HCT116 (cell line): ENCODE measurements at regions not wholly inside any gene's neighbourhood (a gene's known extent, or its start where the extent isn't known, plus 50 kb on each side); places are given as distances from the start of the nearest gene placed in this dataset.

Source experiments
- ELF1 ChIP-seq: IDR thresholded peaks from 2 replicates; pipeline ENCODE4 v1.6.1; 2012; ENCODE audit warnings: low read depth, borderline replicate concordance
- EZH2 ChIP-seq: fragments of 200-600 bp; sonication (generic); IDR thresholded peaks from 2 replicates; pipeline ENCODE4 v1.6.1; 2017; ENCODE audit warnings: antibody characterized with exemption, mixed run types
- JUND ChIP-seq: IDR thresholded peaks from 2 replicates; pipeline ENCODE4 v1.6.1; 2012
- MAX ChIP-seq: IDR thresholded peaks from 2 replicates; pipeline ENCODE4 v1.6.1; 2012
- POLR2A ChIP-seq: IDR thresholded peaks from 2 replicates; pipeline ENCODE4 v1.7.0; 2011; ENCODE audit warnings: borderline replicate concordance; ENCODE audit not compliant: insufficient read depth, insufficient read length; ENCODE audit errors: extremely low read depth
- POLR2AphosphoS5 ChIP-seq: IDR thresholded peaks from 2 replicates; pipeline ENCODE4 v1.6.1; 2011; ENCODE audit warnings: mild to moderate bottlenecking, low read depth, low read length, moderate library complexity
- RAD21 ChIP-seq: IDR thresholded peaks from 2 replicates; pipeline ENCODE4 v1.6.1; 2012; ENCODE audit warnings: low read depth, mild to moderate bottlenecking
- SIN3A ChIP-seq: IDR thresholded peaks from 2 replicates; pipeline ENCODE4 v1.6.1; 2012; ENCODE audit warnings: low read depth
- SP1 ChIP-seq: IDR thresholded peaks from 2 replicates; pipeline ENCODE4 v1.6.1; 2012; ENCODE audit warnings: low read depth
- TCF7L2 ChIP-seq: IDR thresholded peaks from 2 replicates; pipeline ENCODE4 v1.7.0; 2011; ENCODE audit warnings: borderline replicate concordance, inconsistent platforms; ENCODE audit not compliant: insufficient read depth, insufficient read length; ENCODE audit errors: extremely low read depth
- TF ChIP-seq, protein P1 (sequence below), 3 experiments: fragments of 200-600 bp in 1 of 3; sonication (generic) in 1 of 3; IDR thresholded peaks in 2 of 3; conservative IDR thresholded peaks in 1 of 3; 2 replicates each; pipeline ENCODE4 v1.5.1; 2012 to 2017; ENCODE audit warnings: low read depth in 2 of 3, low read length in 2 of 3, antibody characterized with exemption in 1 of 3, borderline replicate concordance in 1 of 3, control low read depth in 1 of 3, mild to moderate bottlenecking in 1 of 3, mixed read lengths in 1 of 3, mixed run types in 1 of 3, moderate library complexity in 1 of 3; ENCODE audit not compliant: insufficient read depth in 1 of 3
- TF ChIP-seq, protein P2 (sequence below): IDR thresholded peaks from 2 replicates; pipeline ENCODE4 v1.6.1; 2011; ENCODE audit warnings: mild to moderate bottlenecking, low read length, moderate library complexity; ENCODE audit not compliant: insufficient replicate concordance; ENCODE audit errors: extremely low read depth
- TF ChIP-seq, protein P3 (sequence below): IDR thresholded peaks from 2 replicates; pipeline ENCODE4 v1.6.1; 2012; ENCODE audit warnings: low read depth
- TF ChIP-seq, protein P4 (sequence below): IDR thresholded peaks from 2 replicates; pipeline ENCODE4 v1.6.1; 2012

DNA sequence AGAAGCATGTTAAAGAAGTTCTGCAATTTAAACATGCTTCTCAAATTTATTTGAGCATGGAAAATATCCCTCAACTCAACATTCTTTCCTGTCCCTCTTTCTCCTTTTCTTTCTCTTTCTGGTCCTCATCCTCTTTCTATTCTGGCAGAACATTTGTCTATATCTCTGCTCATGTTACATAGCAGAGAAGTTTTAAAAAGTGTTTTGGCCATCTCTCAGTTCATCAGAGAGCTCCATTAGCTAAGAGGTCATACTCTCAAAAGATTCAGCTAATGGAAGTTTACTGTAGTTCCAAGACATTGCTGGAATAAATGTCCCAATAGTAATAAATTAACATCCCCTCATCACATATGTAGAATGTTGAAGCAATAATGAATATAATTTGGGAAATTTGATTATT, 53.5 kb downstream of the XCL2 start:
- TF ChIP-seq POLR2A (no peak), POLR2AphosphoS5 (no peak), EZH2 (no peak), SP1 (no peak), SIN3A (no peak), JUND (no peak), TCF7L2 (no peak), RAD21 (no peak), MAX (no peak), ELF1 (no peak)
- TF ChIP-seq, protein P1, sequence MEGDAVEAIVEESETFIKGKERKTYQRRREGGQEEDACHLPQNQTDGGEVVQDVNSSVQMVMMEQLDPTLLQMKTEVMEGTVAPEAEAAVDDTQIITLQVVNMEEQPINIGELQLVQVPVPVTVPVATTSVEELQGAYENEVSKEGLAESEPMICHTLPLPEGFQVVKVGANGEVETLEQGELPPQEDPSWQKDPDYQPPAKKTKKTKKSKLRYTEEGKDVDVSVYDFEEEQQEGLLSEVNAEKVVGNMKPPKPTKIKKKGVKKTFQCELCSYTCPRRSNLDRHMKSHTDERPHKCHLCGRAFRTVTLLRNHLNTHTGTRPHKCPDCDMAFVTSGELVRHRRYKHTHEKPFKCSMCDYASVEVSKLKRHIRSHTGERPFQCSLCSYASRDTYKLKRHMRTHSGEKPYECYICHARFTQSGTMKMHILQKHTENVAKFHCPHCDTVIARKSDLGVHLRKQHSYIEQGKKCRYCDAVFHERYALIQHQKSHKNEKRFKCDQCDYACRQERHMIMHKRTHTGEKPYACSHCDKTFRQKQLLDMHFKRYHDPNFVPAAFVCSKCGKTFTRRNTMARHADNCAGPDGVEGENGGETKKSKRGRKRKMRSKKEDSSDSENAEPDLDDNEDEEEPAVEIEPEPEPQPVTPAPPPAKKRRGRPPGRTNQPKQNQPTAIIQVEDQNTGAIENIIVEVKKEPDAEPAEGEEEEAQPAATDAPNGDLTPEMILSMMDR (IDR thresholded peaks at IDR 0.05 in 2 of 3, conservative IDR thresholded peaks at IDR 0.05 in 1 of 3; ENCODE audit: borderline replicate concordance in 1 of 3, insufficient read depth in 1 of 3, low read depth in 2 of 3, low read length in 2 of 3), result no peak
- TF ChIP-seq, protein P2, sequence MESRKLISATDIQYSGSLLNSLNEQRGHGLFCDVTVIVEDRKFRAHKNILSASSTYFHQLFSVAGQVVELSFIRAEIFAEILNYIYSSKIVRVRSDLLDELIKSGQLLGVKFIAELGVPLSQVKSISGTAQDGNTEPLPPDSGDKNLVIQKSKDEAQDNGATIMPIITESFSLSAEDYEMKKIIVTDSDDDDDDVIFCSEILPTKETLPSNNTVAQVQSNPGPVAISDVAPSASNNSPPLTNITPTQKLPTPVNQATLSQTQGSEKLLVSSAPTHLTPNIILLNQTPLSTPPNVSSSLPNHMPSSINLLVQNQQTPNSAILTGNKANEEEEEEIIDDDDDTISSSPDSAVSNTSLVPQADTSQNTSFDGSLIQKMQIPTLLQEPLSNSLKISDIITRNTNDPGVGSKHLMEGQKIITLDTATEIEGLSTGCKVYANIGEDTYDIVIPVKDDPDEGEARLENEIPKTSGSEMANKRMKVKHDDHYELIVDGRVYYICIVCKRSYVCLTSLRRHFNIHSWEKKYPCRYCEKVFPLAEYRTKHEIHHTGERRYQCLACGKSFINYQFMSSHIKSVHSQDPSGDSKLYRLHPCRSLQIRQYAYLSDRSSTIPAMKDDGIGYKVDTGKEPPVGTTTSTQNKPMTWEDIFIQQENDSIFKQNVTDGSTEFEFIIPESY, result no peak
- TF ChIP-seq, protein P3, sequence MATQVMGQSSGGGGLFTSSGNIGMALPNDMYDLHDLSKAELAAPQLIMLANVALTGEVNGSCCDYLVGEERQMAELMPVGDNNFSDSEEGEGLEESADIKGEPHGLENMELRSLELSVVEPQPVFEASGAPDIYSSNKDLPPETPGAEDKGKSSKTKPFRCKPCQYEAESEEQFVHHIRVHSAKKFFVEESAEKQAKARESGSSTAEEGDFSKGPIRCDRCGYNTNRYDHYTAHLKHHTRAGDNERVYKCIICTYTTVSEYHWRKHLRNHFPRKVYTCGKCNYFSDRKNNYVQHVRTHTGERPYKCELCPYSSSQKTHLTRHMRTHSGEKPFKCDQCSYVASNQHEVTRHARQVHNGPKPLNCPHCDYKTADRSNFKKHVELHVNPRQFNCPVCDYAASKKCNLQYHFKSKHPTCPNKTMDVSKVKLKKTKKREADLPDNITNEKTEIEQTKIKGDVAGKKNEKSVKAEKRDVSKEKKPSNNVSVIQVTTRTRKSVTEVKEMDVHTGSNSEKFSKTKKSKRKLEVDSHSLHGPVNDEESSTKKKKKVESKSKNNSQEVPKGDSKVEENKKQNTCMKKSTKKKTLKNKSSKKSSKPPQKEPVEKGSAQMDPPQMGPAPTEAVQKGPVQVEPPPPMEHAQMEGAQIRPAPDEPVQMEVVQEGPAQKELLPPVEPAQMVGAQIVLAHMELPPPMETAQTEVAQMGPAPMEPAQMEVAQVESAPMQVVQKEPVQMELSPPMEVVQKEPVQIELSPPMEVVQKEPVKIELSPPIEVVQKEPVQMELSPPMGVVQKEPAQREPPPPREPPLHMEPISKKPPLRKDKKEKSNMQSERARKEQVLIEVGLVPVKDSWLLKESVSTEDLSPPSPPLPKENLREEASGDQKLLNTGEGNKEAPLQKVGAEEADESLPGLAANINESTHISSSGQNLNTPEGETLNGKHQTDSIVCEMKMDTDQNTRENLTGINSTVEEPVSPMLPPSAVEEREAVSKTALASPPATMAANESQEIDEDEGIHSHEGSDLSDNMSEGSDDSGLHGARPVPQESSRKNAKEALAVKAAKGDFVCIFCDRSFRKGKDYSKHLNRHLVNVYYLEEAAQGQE, result no peak
- TF ChIP-seq, protein P4, sequence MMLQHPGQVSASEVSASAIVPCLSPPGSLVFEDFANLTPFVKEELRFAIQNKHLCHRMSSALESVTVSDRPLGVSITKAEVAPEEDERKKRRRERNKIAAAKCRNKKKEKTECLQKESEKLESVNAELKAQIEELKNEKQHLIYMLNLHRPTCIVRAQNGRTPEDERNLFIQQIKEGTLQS, result no peak
